GM12878 (cell line): ENCODE measurements at regions not wholly inside any gene's neighbourhood (a gene's known extent, or its start where the extent isn't known, plus 50 kb on each side); places are given as distances from the start of the nearest gene placed in this dataset.

Experiments used
- NR2F1 ChIP-seq: fragments of 450-650 bp; conservative IDR thresholded peaks from 2 replicates; pipeline ENCODE4 v1.6.1; 2017; ENCODE audit warnings: mild to moderate bottlenecking
- PBX3 ChIP-seq: IDR thresholded peaks from 2 replicates; pipeline ENCODE4 v1.6.1; 2011; ENCODE audit warnings: mild to moderate bottlenecking, low read depth, low read length, moderate library complexity; ENCODE audit not compliant: insufficient replicate concordance
- SRF ChIP-seq, 2 experiments: IDR thresholded peaks; 2 replicates each; pipeline ENCODE4 v1.6.1; 2011; ENCODE audit warnings: low read depth in 2 of 2, low read length in 2 of 2, mild to moderate bottlenecking in 1 of 2, moderate library complexity in 1 of 2
- ZNF592 ChIP-seq: fragments of 450-650 bp; IDR thresholded peaks from 2 replicates; pipeline ENCODE4 v1.6.1; 2017; ENCODE audit warnings: mild to moderate bottlenecking, moderate library complexity
- ZNF687 ChIP-seq: fragments of 450-650 bp; IDR thresholded peaks from 2 replicates; pipeline ENCODE4 v1.6.1; 2017; ENCODE audit warnings: mild to moderate bottlenecking, moderate library complexity

GRCh38 chr7:106356-106755, 86.0 kb upstream of the FAM20C start (continued):
- TF ChIP-seq ZNF592 (no peak), ZNF687 (no peak), NR2F1 (no peak), SRF (IDR thresholded peaks at IDR 0.05; ENCODE audit: low read depth in 2 of 2, low read length in 2 of 2) (no peak), PBX3 (no peak)
